OCI-LY7 (cell line): ENCODE measurements at regions not wholly inside any gene's neighbourhood (a gene's known extent, or its start where the extent isn't known, plus 50 kb on each side); places are given as distances from the start of the nearest gene placed in this dataset.

Experiments
- BruUV-seq: library from RNA; stranded (reverse); fragments of 400-500 nt; replicated peaks from 2 replicates; lab custom pipeline; 2021; lab: Mats Ljungman, UMichigan
- CTCF ChIA-PET: fragments of 300-600 bp; sonication (Branson Sonifier 250); formaldehyde crosslinking; loops from one replicate; lab custom pipeline; 2022; ENCODE audit warnings: antibody characterized with exemption; ENCODE audit not compliant: unreplicated experiment; lab: Charles Lee
- POLR2A ChIA-PET: fragments of 300-600 bp; sonication (Branson Sonifier 250); formaldehyde crosslinking; loops from one replicate; lab custom pipeline; 2022; ENCODE audit warnings: antibody characterized with exemption; lab: Charles Lee
- DNase-seq: peaks from one replicate; pipeline ENCODE4 v3.0.0-alpha.2; 2015; ENCODE audit warnings: low spot score
- H2AFZ ChIP-seq: fragments of 200-600 bp; sonication (generic), shearing (Covaris generic); 2 replicates; pipeline ENCODE4 v1.6.1; 2014; ENCODE audit warnings: mild to moderate bottlenecking, antibody characterized with exemption, low read length, moderate library complexity
- H3K27ac ChIP-seq: fragments of 200-600 bp; sonication (generic); 2 replicates; pipeline ENCODE4 v1.5.1; 2014; ENCODE audit warnings: mixed run types, low read depth, mild to moderate bottlenecking, moderate library complexity, low read length, inconsistent platforms; ENCODE audit not compliant: poor library complexity, severe bottlenecking
- H3K36me3 ChIP-seq: fragments of 200-600 bp; sonication (generic); 2 replicates; pipeline ENCODE4 v1.6.1; 2014; ENCODE audit warnings: mild to moderate bottlenecking, antibody characterized with exemption, low read length, moderate library complexity, mixed read lengths; ENCODE audit not compliant: insufficient read depth
- H3K4me1 ChIP-seq: fragments of 200-600 bp; sonication (generic); 2 replicates; pipeline ENCODE4 v1.5.1; 2014; ENCODE audit warnings: mild to moderate bottlenecking, low read length; ENCODE audit not compliant: insufficient read depth, poor library complexity, severe bottlenecking
- H3K4me2 ChIP-seq: fragments of 200-600 bp; sonication (generic); 2 replicates; pipeline ENCODE4 v1.6.1; 2014; ENCODE audit warnings: mild to moderate bottlenecking, low read length
- H3K4me3 ChIP-seq: fragments of 200-600 bp; sonication (generic); 2 replicates; pipeline ENCODE4 v1.5.1; 2014; ENCODE audit warnings: mild to moderate bottlenecking, low read depth, low read length; ENCODE audit not compliant: poor library complexity, severe bottlenecking
- H3K79me2 ChIP-seq: fragments of 200-600 bp; sonication (generic); 2 replicates; pipeline ENCODE4 v1.6.1; 2016; ENCODE audit warnings: low read depth, mild to moderate bottlenecking, low read length, moderate library complexity, mixed read lengths; ENCODE audit not compliant: insufficient read depth
- H3K9me2 ChIP-seq: fragments of 200-600 bp; sonication (generic); 2 replicates; pipeline ENCODE4 v1.6.1; 2016; ENCODE audit warnings: mild to moderate bottlenecking, low read length, mixed read lengths; ENCODE audit not compliant: insufficient read depth
- H3K9me3 ChIP-seq: fragments of 200-600 bp; sonication (generic); 2 replicates; pipeline ENCODE4 v1.6.1; 2014; ENCODE audit warnings: mild to moderate bottlenecking, mixed run types, low read length, mixed read lengths
- H4K20me1 ChIP-seq: fragments of 200-600 bp; sonication (generic); 2 replicates; pipeline ENCODE4 v1.6.1; 2014; ENCODE audit warnings: mild to moderate bottlenecking, antibody characterized with exemption, low read length, moderate library complexity, mixed read lengths; ENCODE audit not compliant: insufficient read depth
- CTCF ChIP-seq: fragments of 200-600 bp; sonication (generic); conservative IDR thresholded peaks from 2 replicates; pipeline ENCODE4 v1.5.1; 2014; ENCODE audit warnings: mild to moderate bottlenecking, antibody characterized with exemption, low read length, moderate library complexity, mixed read lengths
- EZH2phosphoT487 ChIP-seq: fragments of 200-600 bp; sonication (generic); IDR thresholded peaks from 2 replicates; pipeline ENCODE4 v1.6.1; 2018; ENCODE audit warnings: low read depth, borderline replicate concordance, mild to moderate bottlenecking, mixed run types, antibody characterized with exemption, low read length, moderate library complexity, mixed read lengths
- intact Hi-C: fragments of 100-400 bp; cut with micrococcal nuclease; formaldehyde crosslinking; loops from one replicate; pipeline ENCODE4 v1.10.0; 2022; ENCODE audit not compliant: unreplicated experiment

DNA sequence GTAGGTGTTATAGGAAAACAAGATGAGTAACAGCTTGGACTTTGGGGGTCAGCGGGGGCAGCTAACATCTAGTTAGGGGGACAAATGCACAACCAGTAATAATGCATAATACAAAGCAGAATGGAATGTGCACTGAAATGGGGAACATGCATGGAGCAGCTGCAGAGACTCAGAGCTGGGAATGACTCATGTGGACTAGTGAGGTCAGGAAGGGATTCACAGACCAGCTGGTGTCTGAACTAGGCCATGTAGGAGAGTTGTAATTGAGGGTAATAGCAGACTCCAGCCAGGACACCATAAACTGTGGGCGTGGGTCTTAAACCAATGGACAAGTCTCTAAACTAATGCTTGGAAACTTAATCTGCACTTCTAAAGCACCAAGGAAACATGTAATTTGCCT, 176.8 kb upstream of the ASIC2 start:
- ChIA-PET CTCF (no interaction called here), POLR2A (no interaction called here)
- no TSS peak for BruUV-seq
- H3K4me3 ChIP-seq, result no peak overlapping the region
- no peak overlapping the region for H3K27ac ChIP-seq
- no peaks in the 10 kb centered on the region for H3K9me3 ChIP-seq
- no peaks in the 10 kb centered on the region for H3K4me1 ChIP-seq
- no peak for DNase-seq
- H3K4me2 ChIP-seq, result no peak overlapping the region
- no peak overlapping the region for H2AFZ ChIP-seq
- no peaks in the 10 kb centered on the region for H3K36me3 ChIP-seq
- intact Hi-C loops, result no loop called here
- TF ChIP-seq CTCF (no peak), EZH2phosphoT487 (no peak)
- no peaks in the 10 kb centered on the region for H3K9me2 ChIP-seq
- no peaks in the 10 kb centered on the region for H4K20me1 ChIP-seq
- H3K79me2 ChIP-seq, result no peaks in the 10 kb centered on the region

DNA sequence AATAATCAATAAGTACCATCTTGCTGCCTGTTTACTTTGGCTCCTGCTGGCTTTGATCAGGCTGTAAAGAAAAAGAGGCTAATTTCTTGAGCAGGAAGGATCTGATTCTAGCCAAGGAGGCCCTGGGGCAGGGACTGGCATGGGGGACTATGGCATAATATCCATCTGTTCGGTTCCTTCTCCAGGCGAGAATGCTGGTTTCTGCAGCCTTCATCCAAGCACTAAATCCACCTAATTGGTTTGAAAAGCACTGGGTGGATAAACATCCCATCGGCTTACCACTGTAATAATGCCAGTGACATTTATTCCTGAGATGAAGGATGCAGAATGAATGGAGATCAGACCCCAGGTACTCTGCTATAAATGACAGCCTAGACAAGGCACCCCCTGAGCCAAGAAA, 180.0 kb upstream of the ASIC2 start:
- Histone ChIP-seq H3K4me2 (no peak overlapping the region), H3K4me3 (no peak overlapping the region), H3K4me1 (no peaks in the 10 kb centered on the region), H2AFZ (no peak overlapping the region), H3K9me2 (no peaks in the 10 kb centered on the region), H3K27ac (no peak overlapping the region), H3K79me2 (no peaks in the 10 kb centered on the region), H3K36me3 (no peaks in the 10 kb centered on the region), H4K20me1 (no peaks in the 10 kb centered on the region), H3K9me3 (no peaks in the 10 kb centered on the region)
- no peak for TF ChIP-seq CTCF
- no peak for TF ChIP-seq EZH2phosphoT487
- DNase-seq, result no peak
- ChIA-PET POLR2A (no interaction called here), CTCF (no interaction called here)
- intact Hi-C loops, result no loop called here
- no TSS peak for BruUV-seq

- H2AFZ ChIP-seq, result no peak overlapping the region
- DNase-seq, result no peak
- H3K4me2 ChIP-seq, result no peak overlapping the region
- H3K4me3 ChIP-seq, result no peak overlapping the region
- intact Hi-C loops, result no loop called here
- H4K20me1 ChIP-seq, result no peaks in the 10 kb centered on the region
- no peak overlapping the region for H3K27ac ChIP-seq
- ChIA-PET CTCF (no interaction called here), POLR2A (no interaction called here)
- H3K4me1 ChIP-seq, result no peaks in the 10 kb centered on the region
- H3K36me3 ChIP-seq, result no peaks in the 10 kb centered on the region
- H3K9me2 ChIP-seq, result no peaks in the 10 kb centered on the region
- H3K9me3 ChIP-seq, result no peaks in the 10 kb centered on the region
- BruUV-seq, result no TSS peak
- no peak for TF ChIP-seq CTCF
- no peak for TF ChIP-seq EZH2phosphoT487
- no peaks in the 10 kb centered on the region for H3K79me2 ChIP-seq
These were observed 181.7 kb upstream of the ASIC2 start for GRCh38 chr17:33474789-33475188.
